Testis (tissue), 2 donors: ENCODE measurements at regions not wholly inside any gene's neighbourhood (a gene's known extent, or its start where the extent isn't known, plus 50 kb on each side); places are given as distances from the start of the nearest gene placed in this dataset.

Experiments used
- POLR2A ChIP-seq: fragments of 450-650 bp; IDR thresholded peaks from one replicate; pipeline ENCODE4 v1.6.1; 2017; ENCODE audit warnings: antibody characterized with exemption, mild to moderate bottlenecking, moderate library complexity
- TF ChIP-seq, protein P1 (sequence below), 3 experiments: fragments of 450-650 bp in 2 of 3; fragments of 200-600 bp in 1 of 3; sonication (generic) in 1 of 3; IDR thresholded peaks; one replicate each; pipeline ENCODE4 v1.5.1; 2016 to 2019; ENCODE audit warnings: antibody characterized with exemption in 3 of 3, mild to moderate bottlenecking in 2 of 3, moderate library complexity in 1 of 3

DNA sequence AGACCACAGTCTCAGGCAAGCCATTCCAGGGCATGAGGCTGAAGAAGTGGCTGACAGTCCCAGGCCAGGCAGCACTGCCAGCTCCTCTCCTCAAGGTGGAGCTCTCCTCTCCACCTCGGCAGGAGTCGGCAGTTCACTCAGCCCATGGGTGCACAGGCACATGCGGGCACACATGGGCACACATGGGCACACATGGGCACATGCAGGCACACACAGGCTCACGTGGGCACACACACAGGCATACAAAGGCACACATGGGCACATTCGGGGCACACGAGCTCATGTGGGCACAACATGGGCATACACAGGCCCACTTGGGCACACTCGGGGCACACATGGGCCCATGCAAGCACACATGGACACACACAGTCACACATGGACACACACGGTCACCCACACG is 65.3 kb upstream of the TAF1B start:
- TF ChIP-seq POLR2A: no peak
- TF ChIP-seq, protein P1, sequence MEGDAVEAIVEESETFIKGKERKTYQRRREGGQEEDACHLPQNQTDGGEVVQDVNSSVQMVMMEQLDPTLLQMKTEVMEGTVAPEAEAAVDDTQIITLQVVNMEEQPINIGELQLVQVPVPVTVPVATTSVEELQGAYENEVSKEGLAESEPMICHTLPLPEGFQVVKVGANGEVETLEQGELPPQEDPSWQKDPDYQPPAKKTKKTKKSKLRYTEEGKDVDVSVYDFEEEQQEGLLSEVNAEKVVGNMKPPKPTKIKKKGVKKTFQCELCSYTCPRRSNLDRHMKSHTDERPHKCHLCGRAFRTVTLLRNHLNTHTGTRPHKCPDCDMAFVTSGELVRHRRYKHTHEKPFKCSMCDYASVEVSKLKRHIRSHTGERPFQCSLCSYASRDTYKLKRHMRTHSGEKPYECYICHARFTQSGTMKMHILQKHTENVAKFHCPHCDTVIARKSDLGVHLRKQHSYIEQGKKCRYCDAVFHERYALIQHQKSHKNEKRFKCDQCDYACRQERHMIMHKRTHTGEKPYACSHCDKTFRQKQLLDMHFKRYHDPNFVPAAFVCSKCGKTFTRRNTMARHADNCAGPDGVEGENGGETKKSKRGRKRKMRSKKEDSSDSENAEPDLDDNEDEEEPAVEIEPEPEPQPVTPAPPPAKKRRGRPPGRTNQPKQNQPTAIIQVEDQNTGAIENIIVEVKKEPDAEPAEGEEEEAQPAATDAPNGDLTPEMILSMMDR (IDR thresholded peaks at IDR 0.05): peak in 1 of 3 experiments; percentile 3
